IMR-90 (cell line): ENCODE measurements at regions not wholly inside any gene's neighbourhood (a gene's known extent, or its start where the extent isn't known, plus 50 kb on each side); places are given as distances from the start of the nearest gene placed in this dataset.

Experiments
- ATAC-seq: fragments of 200-7000 bp; cut with Tn5 transposase; 2 replicates; pipeline ENCODE4 v1.9.1; 2020; ENCODE audit warnings: low read depth, mild to moderate bottlenecking, moderate library complexity
- BruUV-seq: library from RNA; stranded (reverse); fragments of 400-500 nt; replicated peaks from 2 replicates; lab custom pipeline; 2021; lab: Mats Ljungman, UMichigan
- CTCF ChIA-PET: fragments of 300-600 bp; formaldehyde crosslinking; extraction: SDS; loops from one replicate; lab custom pipeline; 2021; ENCODE audit warnings: antibody characterized with exemption; lab: Yijun Ruan, JAX
- POLR2A ChIA-PET: fragments of 300-600 bp; sonication (Branson Sonifier 250); formaldehyde crosslinking; loops from one replicate; lab custom pipeline; 2022; ENCODE audit warnings: antibody characterized with exemption; ENCODE audit not compliant: unreplicated experiment; lab: Charles Lee
- DNase-seq: peaks from one replicate; pipeline ENCODE4 v3.0.0; 2013
- H2AFZ ChIP-seq: replicated peaks from 2 replicates; pipeline ENCODE3; 2013; ENCODE audit warnings: low read length, mild to moderate bottlenecking; ENCODE audit not compliant: poor library complexity
- H2AK5ac ChIP-seq: 2 replicates; pipeline ENCODE4 v1.6.1; 2013; ENCODE audit warnings: low read depth, low read length, inconsistent platforms
- H2AK9ac ChIP-seq: replicated peaks from 2 replicates; pipeline ENCODE3; 2013; ENCODE audit warnings: mild to moderate bottlenecking, low read depth, low read length, moderate library complexity; ENCODE audit not compliant: poor library complexity
- H2BK120ac ChIP-seq: 2 replicates; pipeline ENCODE4 v1.6.1; 2013; ENCODE audit warnings: low read depth, low read length, inconsistent platforms
- H2BK15ac ChIP-seq: 3 replicates; pipeline ENCODE4 v1.6.1; 2013; ENCODE audit warnings: low read depth, low read length, inconsistent platforms
- H2BK20ac ChIP-seq: 2 replicates; pipeline ENCODE4 v1.6.1; 2013; ENCODE audit warnings: low read depth, mild to moderate bottlenecking, inconsistent platforms, low read length, moderate library complexity
- H2BK5ac ChIP-seq: 2 replicates; pipeline ENCODE4 v1.6.1; 2013; ENCODE audit warnings: mild to moderate bottlenecking, low read depth, low read length, inconsistent platforms; ENCODE audit not compliant: poor library complexity, severe bottlenecking
- H3K14ac ChIP-seq: replicated peaks from 2 replicates; pipeline ENCODE4 v1.6.1; 2013; ENCODE audit warnings: low read depth, low read length, inconsistent platforms
- H3K18ac ChIP-seq: 2 replicates; pipeline ENCODE4 v1.6.1; 2013; ENCODE audit warnings: low read depth, low read length, control low read depth
- H3K23ac ChIP-seq: 2 replicates; pipeline ENCODE4 v1.6.1; 2013; ENCODE audit warnings: low read depth, low read length, inconsistent platforms
- H3K27ac ChIP-seq: 2 replicates; pipeline ENCODE4 v1.5.1; 2013; ENCODE audit warnings: mild to moderate bottlenecking, control low read depth, low read length; ENCODE audit not compliant: insufficient read depth
- H3K27me3 ChIP-seq: 2 replicates; pipeline ENCODE4 v1.6.1; 2013; ENCODE audit warnings: low read length; ENCODE audit not compliant: control insufficient read depth, insufficient read depth
- H3K36me3 ChIP-seq: 2 replicates; pipeline ENCODE4 v1.6.1; 2013; ENCODE audit warnings: low read length, mixed read lengths; ENCODE audit not compliant: control insufficient read depth, insufficient read depth
- H3K4ac ChIP-seq: 2 replicates; pipeline ENCODE4 v1.6.1; 2013; ENCODE audit warnings: low read depth, low read length, inconsistent platforms
- H3K4me1 ChIP-seq: 2 replicates; pipeline ENCODE4 v1.6.1; 2013; ENCODE audit warnings: low read length, mixed read lengths; ENCODE audit not compliant: control insufficient read depth, insufficient read depth
- H3K4me2 ChIP-seq: 2 replicates; pipeline ENCODE4 v1.6.1; 2013; ENCODE audit warnings: low read depth, mild to moderate bottlenecking, control low read depth, low read length, moderate library complexity
- H3K4me3 ChIP-seq: 2 replicates; pipeline ENCODE4 v1.5.1; 2013; ENCODE audit warnings: low read depth, mild to moderate bottlenecking, control low read depth, low read length, moderate library complexity; ENCODE audit not compliant: insufficient read depth
- H3K56ac ChIP-seq: 2 replicates; pipeline ENCODE4 v1.6.1; 2013; ENCODE audit warnings: low read length, inconsistent platforms; ENCODE audit not compliant: insufficient read depth; ENCODE audit errors: extremely low read depth
- H3K79me1 ChIP-seq, 2 experiments: 2 replicates each; pipeline ENCODE4 v1.6.1; 2013; ENCODE audit warnings: low read length in 2 of 2, inconsistent platforms in 1 of 2, low read depth in 1 of 2
- H3K9ac ChIP-seq: 2 replicates; pipeline ENCODE4 v1.6.1; 2013; ENCODE audit warnings: low read depth, low read length, control low read depth
- H3K9me1 ChIP-seq: 2 replicates; pipeline ENCODE4 v1.6.1; 2013; ENCODE audit warnings: low read length, inconsistent platforms; ENCODE audit not compliant: insufficient read depth
- H3K9me3 ChIP-seq: 2 replicates; pipeline ENCODE4 v1.6.1; 2013; ENCODE audit warnings: low read length; ENCODE audit not compliant: control insufficient read depth, insufficient read depth
- H4K20me1 ChIP-seq: 2 replicates; pipeline ENCODE4 v1.6.1; 2013; ENCODE audit warnings: low read length, inconsistent platforms; ENCODE audit not compliant: insufficient read depth
- H4K5ac ChIP-seq: 2 replicates; pipeline ENCODE4 v1.6.1; 2013; ENCODE audit warnings: mild to moderate bottlenecking, low read depth, low read length, control low read depth
- H4K8ac ChIP-seq, 2 experiments: 2 replicates each; pipeline ENCODE4 v1.6.1; 2013; ENCODE audit warnings: low read depth in 2 of 2, low read length in 2 of 2, control low read depth in 1 of 2, inconsistent platforms in 1 of 2
- H4K91ac ChIP-seq: 2 replicates; pipeline ENCODE4 v1.6.1; 2013; ENCODE audit warnings: low read depth, low read length, inconsistent platforms; ENCODE audit not compliant: insufficient read depth
- MAZ ChIP-seq: IDR thresholded peaks from 2 replicates; pipeline ENCODE4 v1.6.1; 2012; ENCODE audit warnings: low read depth, mild to moderate bottlenecking, low read length, improper control_type of control experiment, moderate library complexity, borderline replicate concordance
- NFE2L2 ChIP-seq: fragments of 150-350 bp; IDR thresholded peaks from 2 replicates; pipeline ENCODE4 v1.6.1; 2016; ENCODE audit warnings: low read depth, mild to moderate bottlenecking, low read length
- RFX5 ChIP-seq: IDR thresholded peaks from 2 replicates; pipeline ENCODE4 v1.8.0; 2012; ENCODE audit warnings: low read depth, mild to moderate bottlenecking, low read length, moderate library complexity
- SMC3 ChIP-seq: fragments of 150-350 bp; IDR thresholded peaks from 2 replicates; pipeline ENCODE4 v1.6.1; 2016; ENCODE audit warnings: low read depth, mild to moderate bottlenecking, antibody characterized with exemption, low read length, moderate library complexity
- WGBS, 2 experiments: methylation state at CpG; one replicate each; pipeline versions ENCODE4 v1.1.5 to v1.1.7; 2013; ENCODE audit warnings: missing lambda C conversion rate in 2 of 2; ENCODE audit not compliant: insufficient read length in 1 of 2; ENCODE audit errors: extremely low coverage in 2 of 2; 5-methylcytosine and 5-hydroxymethylcytosine counted together
- dilution Hi-C: fragments of 300-500 bp; cut with HindIII; formaldehyde crosslinking; loops from one replicate; pipeline ENCODE4 v1.14.3; 2018; ENCODE audit warnings: low sequenced_read_pairs; ENCODE audit not compliant: unreplicated experiment
- in situ Hi-C: fragments of 300-500 bp; cut with MboI; formaldehyde crosslinking; loops from 3 replicates; pipeline ENCODE4 v1.14.3; 2019; ENCODE audit warnings: low sequenced_read_pairs, inconsistent platforms, mixed read lengths
- intact Hi-C: fragments of 100-400 bp; cut with micrococcal nuclease; formaldehyde crosslinking; loops from 2 replicates; pipeline ENCODE4 v1.10.0; 2022

DNA sequence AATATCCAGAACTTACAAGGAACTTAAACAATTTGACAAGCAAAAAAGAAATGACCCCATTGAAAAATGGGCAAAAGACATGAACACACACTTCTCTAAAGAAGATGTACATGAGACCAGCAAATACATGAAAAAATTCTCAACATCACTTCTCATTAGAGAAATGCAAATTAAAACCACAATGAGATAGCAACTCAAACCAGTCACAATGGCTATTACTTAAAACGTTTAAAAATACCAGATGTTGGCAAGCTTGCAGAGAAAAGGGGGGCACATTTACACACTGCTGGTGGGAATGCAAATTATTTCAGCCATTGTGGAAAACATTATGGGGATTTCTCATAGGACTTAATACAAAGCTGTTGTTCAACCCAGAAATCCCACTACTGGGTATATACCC is 1634.0 kb downstream of the NCAM2 start:
- Histone ChIP-seq H3K4me3 (no peak overlapping the region), H3K4ac (no peak overlapping the region), H3K4me1 (no peaks in the 10 kb centered on the region), H3K56ac (no peak overlapping the region), H2AK9ac (no peak overlapping the region), H3K23ac (no peak overlapping the region), H3K4me2 (no peak overlapping the region), H3K27ac (no peak overlapping the region), H3K27me3 (no peaks in the 10 kb centered on the region), H4K91ac (no peak overlapping the region), H2BK15ac (no peak overlapping the region), H3K9me3 (peaks cover 3% of the 10 kb centered on the region; the same call in 1 of the 2 replicates), H2BK20ac (no peak overlapping the region), H2BK5ac (no peak overlapping the region), H2AK5ac (no peak overlapping the region), H3K9ac (no peak overlapping the region), H3K36me3 (no peaks in the 10 kb centered on the region), H4K5ac (no peak overlapping the region), H3K9me1 (no peaks in the 10 kb centered on the region), H4K20me1 (no peaks in the 10 kb centered on the region), H2AFZ (no peak overlapping the region), H4K8ac (no peak overlapping the region), H3K14ac (no peak overlapping the region), H3K18ac (no peak overlapping the region), H3K79me1 (no peaks in the 10 kb centered on the region), H2BK120ac (no peak overlapping the region)
- no peak for DNase-seq
- no TSS peak for BruUV-seq
- CTCF ChIA-PET = no interaction called here
- POLR2A ChIA-PET = no interaction called here
- TF ChIP-seq RFX5 = no peak
- no peak for TF ChIP-seq MAZ
- no peak for TF ChIP-seq SMC3
- no peak for TF ChIP-seq NFE2L2
- dilution Hi-C loops = no loop called here
- intact Hi-C loops = no loop called here
- WGBS, 2 experiments = no CpG with 5 or more reads among the region's 1 CpG
- in situ Hi-C loops = no loop called here
- ATAC-seq = no peak
